Astrocyte of the spinal cord (primary cell): ENCODE measurements at regions not wholly inside any gene's neighbourhood (a gene's known extent, or its start where the extent isn't known, plus 50 kb on each side); places are given as distances from the start of the nearest gene placed in this dataset.

Experiments used
- DNase-seq: peaks from one replicate; pipeline ENCODE4 v3.0.0; 2011; ENCODE audit warnings: low read depth, low spot score
- H3K4me3 ChIP-seq: 2 replicates; pipeline ENCODE4 v1.5.1; 2011; ENCODE audit warnings: low read depth, mild to moderate bottlenecking, low read length, moderate library complexity
- CTCF ChIP-seq: IDR thresholded peaks from 2 replicates; pipeline ENCODE4 v1.5.1; 2012; ENCODE audit warnings: low read depth, mild to moderate bottlenecking, low read length, inconsistent platforms
- in situ Hi-C: cut with HindIII; loops from 2 replicates; pipeline ENCODE4 v1.10.0; 2017; ENCODE audit warnings: low sequenced_read_pairs

GRCh38 chr5:123743990-123744583 lies 232.1 kb downstream of the CSNK1G3 start:
- TF ChIP-seq CTCF = no peak
- DNase-seq = no peak
- no peak overlapping the region for H3K4me3 ChIP-seq
- in situ Hi-C loops = no loop called here

GRCh38 chr5:123735384-123735783 lies 223.4 kb downstream of the CSNK1G3 start:
- no peak overlapping the region for H3K4me3 ChIP-seq
- no peak for TF ChIP-seq CTCF
- DNase-seq = no peak
- in situ Hi-C loops = no loop called here

GRCh38 chr5:123732257-123732656 lies 220.3 kb downstream of the CSNK1G3 start:
- no peak for DNase-seq
- no peak overlapping the region for H3K4me3 ChIP-seq
- no peak for TF ChIP-seq CTCF
- in situ Hi-C loops = no loop called here

- TF ChIP-seq CTCF = no peak
- in situ Hi-C loops = no loop called here
- DNase-seq = no peak
- no peak overlapping the region for H3K4me3 ChIP-seq
Measured at GRCh38 chr5:123722451-123722850, 210.5 kb downstream of the CSNK1G3 start.

GRCh38 chr5:123721675-123722276 lies 209.8 kb downstream of the CSNK1G3 start:
- no peak for DNase-seq
- no peak overlapping the region for H3K4me3 ChIP-seq
- TF ChIP-seq CTCF = no peak
- in situ Hi-C loops = no loop called here

GRCh38 chr5:123720955-123721354 lies 209.0 kb downstream of the CSNK1G3 start:
- no peak overlapping the region for H3K4me3 ChIP-seq
- no peak for DNase-seq
- no peak for TF ChIP-seq CTCF
- in situ Hi-C loops = no loop called here
